Transverse colon (tissue), 4 donors: ENCODE measurements at regions not wholly inside any gene's neighbourhood (a gene's known extent, or its start where the extent isn't known, plus 50 kb on each side); places are given as distances from the start of the nearest gene placed in this dataset.

Experiments used
- DNase-seq: peaks from one replicate; pipeline ENCODE4 v3.0.0-alpha.2; 2019
- H3K27ac ChIP-seq, 4 donors: fragments of 200-600 bp; sonication (generic); 2 replicates each; pipeline ENCODE4 v1.5.1; 2016 to 2018; ENCODE audit warnings: inconsistent platforms in 4 of 4
- H3K27me3 ChIP-seq: fragments of 200-600 bp; sonication (generic); 2 replicates; pipeline ENCODE4 v1.5.1; 2017; ENCODE audit warnings: inconsistent platforms
- H3K36me3 ChIP-seq, 4 donors: fragments of 200-600 bp; sonication (generic); 2 replicates each; pipeline ENCODE4 v1.5.1; 2017 to 2019; ENCODE audit warnings: inconsistent platforms in 4 of 4
- H3K4me1 ChIP-seq, 4 donors: fragments of 200-600 bp; sonication (generic); 2 replicates each; pipeline ENCODE4 v1.5.1; 2017 to 2020; ENCODE audit warnings: inconsistent platforms in 4 of 4
- H3K4me3 ChIP-seq, 4 donors: fragments of 200-600 bp; sonication (generic); 1 replicate in 1 of 4; 2 replicates in 3 of 4; pipeline versions ENCODE4 v1.5.1 to v1.6.1; 2017 to 2019; ENCODE audit warnings: inconsistent platforms in 4 of 4
- H3K9me3 ChIP-seq, 2 donors: fragments of 200-600 bp; sonication (generic); 2 replicates each; pipeline ENCODE4 v1.5.1; 2017 to 2019; ENCODE audit warnings: inconsistent platforms in 2 of 2
- EP300 ChIP-seq: sonication (generic); formaldehyde crosslinking; IDR thresholded peaks from one replicate; pipeline ENCODE4 v1.6.1; 2017; ENCODE audit warnings: antibody characterized with exemption, low read depth
- POLR2A ChIP-seq: fragments of 450-650 bp; IDR thresholded peaks from one replicate; pipeline ENCODE4 v1.6.1; 2016; ENCODE audit warnings: antibody characterized with exemption, mild to moderate bottlenecking, moderate library complexity
- POLR2AphosphoS5 ChIP-seq, 3 donors: sonication (generic); formaldehyde crosslinking; IDR thresholded peaks; one replicate each; pipeline ENCODE4 v1.6.1; 2016; ENCODE audit warnings: antibody characterized with exemption in 3 of 3
- WGBS, 2 donors: methylation state at CpG; one replicate each; pipeline ENCODE4 v1.1.5; 2018; ENCODE audit warnings: low coverage in 1 of 2; 5-methylcytosine and 5-hydroxymethylcytosine counted together
- in situ Hi-C, 4 donors: fragments of 200-750 bp; cut with MboI; loops; one replicate each; pipeline versions ENCODE4 v1.15.0 to v1.15.1; 2017; ENCODE audit warnings: low sequenced_read_pairs in 3 of 4, low pct_ligation_motif_present in 1 of 4, low pct_unique_long_range_greater_than_20kb in 1 of 4
- intact Hi-C: fragments of 100-400 bp; cut with DNase I; formaldehyde crosslinking; loops from one replicate; pipeline ENCODE4 v1.15.1; 2023; ENCODE audit warnings: low total_unique reads
- TF ChIP-seq, protein P1 (sequence below), 5 experiments: fragments of 200-600 bp in 3 of 5; fragments of 450-650 bp in 2 of 5; sonication (generic) in 3 of 5; IDR thresholded peaks; 1 replicate in 2 of 5; 2 replicates in 3 of 5; pipeline ENCODE4 v1.5.1; 2016 to 2017; ENCODE audit warnings: antibody characterized with exemption in 5 of 5, inconsistent platforms in 3 of 5, mild to moderate bottlenecking in 2 of 5, moderate library complexity in 1 of 5

DNA sequence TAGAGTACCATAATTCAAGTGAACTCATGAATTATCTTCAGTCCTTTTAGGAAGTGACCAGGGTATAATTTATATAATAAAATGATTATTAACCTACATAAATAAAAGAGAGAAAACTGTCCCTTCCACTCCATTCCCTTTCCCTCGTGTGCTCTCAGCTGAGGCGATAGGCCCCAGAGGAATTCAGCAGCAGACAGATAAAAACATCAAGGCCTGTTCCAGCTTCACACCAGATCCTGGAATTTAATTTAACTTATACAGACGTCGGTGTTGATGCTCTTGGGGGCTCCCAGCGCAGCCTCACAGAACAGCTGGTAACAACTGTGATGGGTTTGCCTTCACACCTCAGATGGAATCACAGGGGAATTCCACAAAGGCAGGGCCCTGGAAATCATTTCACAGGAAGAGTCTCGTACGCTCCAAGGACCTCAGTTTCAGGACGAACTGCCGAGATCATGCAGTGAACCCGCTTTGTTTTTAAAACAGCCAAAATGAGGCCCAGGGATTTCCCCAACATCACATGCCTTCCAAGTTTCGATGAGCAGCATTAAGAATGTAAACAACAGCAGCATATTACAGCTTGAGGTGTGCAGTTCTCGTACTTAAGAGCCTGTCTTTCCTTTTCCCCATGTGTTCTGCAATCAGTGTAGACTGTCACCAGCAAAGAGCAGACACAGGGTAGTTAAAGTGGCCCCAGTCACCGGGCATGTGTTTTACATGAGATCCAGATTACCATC lies 73.6 kb upstream of the ALDH1B1 start:
- Histone ChIP-seq H3K4me1 (peaks cover 7 to 23% (median 10%) of the 10 kb centered on the region in 4 donors), H3K9me3 (no peaks in the 10 kb centered on the region), H3K36me3 (no peaks in the 10 kb centered on the region), H3K27me3 (no peaks in the 10 kb centered on the region), H3K4me3 (peak overlapping the region in 1 of 4 donors; percentile 16), H3K27ac (peak overlapping the region in 3 of 4 donors; percentile 3 to 48 (median 26))
- no peak for TF ChIP-seq EP300
- no peak for TF ChIP-seq POLR2A
- TF ChIP-seq, protein P1, sequence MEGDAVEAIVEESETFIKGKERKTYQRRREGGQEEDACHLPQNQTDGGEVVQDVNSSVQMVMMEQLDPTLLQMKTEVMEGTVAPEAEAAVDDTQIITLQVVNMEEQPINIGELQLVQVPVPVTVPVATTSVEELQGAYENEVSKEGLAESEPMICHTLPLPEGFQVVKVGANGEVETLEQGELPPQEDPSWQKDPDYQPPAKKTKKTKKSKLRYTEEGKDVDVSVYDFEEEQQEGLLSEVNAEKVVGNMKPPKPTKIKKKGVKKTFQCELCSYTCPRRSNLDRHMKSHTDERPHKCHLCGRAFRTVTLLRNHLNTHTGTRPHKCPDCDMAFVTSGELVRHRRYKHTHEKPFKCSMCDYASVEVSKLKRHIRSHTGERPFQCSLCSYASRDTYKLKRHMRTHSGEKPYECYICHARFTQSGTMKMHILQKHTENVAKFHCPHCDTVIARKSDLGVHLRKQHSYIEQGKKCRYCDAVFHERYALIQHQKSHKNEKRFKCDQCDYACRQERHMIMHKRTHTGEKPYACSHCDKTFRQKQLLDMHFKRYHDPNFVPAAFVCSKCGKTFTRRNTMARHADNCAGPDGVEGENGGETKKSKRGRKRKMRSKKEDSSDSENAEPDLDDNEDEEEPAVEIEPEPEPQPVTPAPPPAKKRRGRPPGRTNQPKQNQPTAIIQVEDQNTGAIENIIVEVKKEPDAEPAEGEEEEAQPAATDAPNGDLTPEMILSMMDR (IDR thresholded peaks at IDR 0.05), result no peak
- no peak for TF ChIP-seq POLR2AphosphoS5 (IDR thresholded peaks at IDR 0.05)
- DNase-seq, result peak; percentile 9
- intact Hi-C loops (no loop called here), in situ Hi-C loops (no loop called here)
- 26 to 35% methylated on average over 6 to 13 of the region's 13 CpGs for WGBS, 2 donors

DNA sequence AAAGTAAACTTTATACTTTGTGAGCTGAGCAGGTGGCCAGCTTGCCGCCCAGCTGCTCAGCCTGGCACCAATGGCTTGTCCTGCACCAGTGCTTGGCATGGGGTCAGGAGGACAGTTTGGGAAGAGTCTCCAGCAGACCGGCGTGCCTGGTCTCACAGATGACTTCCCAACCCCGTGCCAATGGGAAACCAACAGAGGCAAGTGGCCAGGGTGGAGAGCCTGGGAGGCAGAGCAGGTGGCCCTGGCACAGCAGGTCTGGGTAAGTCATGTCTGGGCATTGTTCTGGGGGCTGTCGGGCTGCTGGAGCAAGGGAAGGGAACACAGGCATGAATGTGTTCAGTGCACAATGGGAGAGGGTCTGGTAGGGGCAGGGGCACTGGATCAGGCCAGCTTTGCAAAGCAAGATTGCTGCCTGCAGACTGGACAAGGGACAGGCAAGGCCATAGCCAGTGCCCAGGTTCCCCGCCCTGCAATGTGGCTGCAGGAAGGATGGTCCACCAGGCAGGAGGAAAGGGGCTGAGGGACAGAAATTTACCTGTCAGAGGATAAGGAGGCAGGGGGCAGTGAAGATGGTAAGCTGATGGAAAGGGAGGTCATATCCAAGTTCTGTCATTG lies 76.2 kb upstream of the ALDH1B1 start:
- no peak overlapping the region for H3K27ac ChIP-seq
- no peak for DNase-seq
- 71% methylated on average over 6 of the region's 6 CpGs; no CpG with 5 or more reads in 1 of the 2 donors for WGBS, 2 donors
- no peaks in the 10 kb centered on the region for H3K9me3 ChIP-seq
- H3K4me1 ChIP-seq, result peaks cover 7 to 23% (median 10%) of the 10 kb centered on the region in 4 donors
- intact Hi-C loops (no loop called here), in situ Hi-C loops (no loop called here)
- TF ChIP-seq POLR2AphosphoS5 (IDR thresholded peaks at IDR 0.05) (no peak), EP300 (no peak), POLR2A (no peak)
- TF ChIP-seq, protein P1 (IDR thresholded peaks at IDR 0.05), result no peak
- no peaks in the 10 kb centered on the region for H3K36me3 ChIP-seq
- no peaks in the 10 kb centered on the region for H3K27me3 ChIP-seq
- H3K4me3 ChIP-seq, result no peak overlapping the region

DNA sequence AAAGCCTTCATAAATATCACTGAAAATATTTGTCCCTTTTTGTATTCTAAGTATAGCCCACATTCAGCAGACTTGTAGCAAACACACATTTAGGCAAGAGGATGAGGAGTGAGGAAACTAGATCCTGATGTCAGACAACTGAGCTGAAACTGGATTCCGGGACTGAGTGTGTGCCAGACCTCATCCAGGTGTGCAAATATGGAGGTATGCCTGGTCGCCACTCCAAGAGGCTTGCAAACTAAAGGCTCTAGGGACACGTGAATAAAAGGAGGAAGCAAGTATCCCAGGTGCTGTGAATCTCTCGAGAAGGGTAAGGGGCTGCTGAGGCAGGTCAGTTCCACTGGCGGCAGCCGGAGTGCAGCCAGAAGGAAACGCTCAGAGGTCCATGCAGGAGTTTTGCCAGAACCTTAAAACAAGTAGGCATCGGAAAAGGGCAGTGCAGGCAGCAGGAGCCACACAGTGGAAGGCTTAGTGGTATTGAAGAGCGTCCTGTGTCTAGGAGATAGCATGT lies 77.4 kb upstream of the ALDH1B1 start:
- DNase-seq, result no peak
- WGBS, 2 donors, result 81 to 82% methylated on average over 8 to 9 of the region's 9 CpGs

DNA sequence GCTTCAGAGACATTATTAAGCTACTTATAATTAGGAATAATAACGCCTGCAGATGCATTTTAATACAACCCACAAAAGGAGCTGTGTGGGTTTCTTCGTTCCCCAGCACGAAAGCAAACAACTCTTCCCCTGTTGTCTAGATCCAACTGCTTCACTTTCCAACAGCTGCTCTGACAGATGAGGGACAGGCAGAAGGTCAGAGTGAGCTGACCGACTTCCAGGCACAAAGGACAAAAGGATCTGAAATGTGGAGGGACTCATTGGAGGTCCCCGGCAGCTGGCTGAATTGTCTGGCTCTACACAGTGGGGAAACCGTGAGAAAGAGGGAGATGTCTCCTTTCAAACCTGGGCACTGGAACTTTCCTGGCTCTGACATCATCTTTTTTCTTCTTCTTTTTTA lies 79.1 kb upstream of the ALDH1B1 start:
- Histone ChIP-seq H3K9me3 (no peaks in the 10 kb centered on the region), H3K27ac (no peak overlapping the region), H3K4me1 (peaks cover 0 to 3% (median under 1%) of the 10 kb centered on the region in 4 donors), H3K27me3 (no peaks in the 10 kb centered on the region), H3K36me3 (no peaks in the 10 kb centered on the region), H3K4me3 (no peak overlapping the region)
- in situ Hi-C loops, result no loop called here
- no peak for DNase-seq
- TF ChIP-seq, protein P1 (IDR thresholded peaks at IDR 0.05), result no peak
- no peak for TF ChIP-seq POLR2AphosphoS5 (IDR thresholded peaks at IDR 0.05)
- TF ChIP-seq EP300, result no peak
- 80 to 89% methylated on average over 3 to 6 of the region's 6 CpGs for WGBS, 2 donors
- intact Hi-C loops, result no loop called here

More for the DNA sequence above, 77.4 kb upstream of the ALDH1B1 start:
- H3K27me3 ChIP-seq, result no peaks in the 10 kb centered on the region
- in situ Hi-C loops, result no loop called here
- H3K27ac ChIP-seq, result no peak overlapping the region
- H3K4me1 ChIP-seq, result peaks cover 7 to 20% (median 9%) of the 10 kb centered on the region in 4 donors
- intact Hi-C loops, result no loop called here
- no peaks in the 10 kb centered on the region for H3K9me3 ChIP-seq
- TF ChIP-seq POLR2AphosphoS5 (IDR thresholded peaks at IDR 0.05) (no peak), EP300 (no peak), POLR2A (no peak)
- TF ChIP-seq, protein P1 (IDR thresholded peaks at IDR 0.05), result no peak
- no peak overlapping the region for H3K4me3 ChIP-seq
- no peaks in the 10 kb centered on the region for H3K36me3 ChIP-seq
